ENCODE measurements at regions not wholly inside any gene's neighbourhood (a gene's known extent, or its start where the extent isn't known, plus 50 kb on each side); places are given as distances from the start of the nearest gene placed in this dataset.

GRCh38 chr2:126990605-126991532, 92.2 kb downstream of the TEX51 start:
- no peaks in the 10 kb centered on the region for H3K36me3 ChIP-seq (ENCODE audit: insufficient read depth, low read length)
- H3K4me3 ChIP-seq (ENCODE audit: low read depth, low read length) = no peak overlapping the region
- no peak overlapping the region for H3K27ac ChIP-seq (ENCODE audit: low read depth, low read length)
- H3K79me2 ChIP-seq (ENCODE audit: control insufficient read depth, insufficient read depth, low read length, unreplicated experiment) = no peaks in the 10 kb centered on the region
- no peak overlapping the region for H2AFZ ChIP-seq (ENCODE audit: low read length, unreplicated experiment)
- no peaks in the 10 kb centered on the region for H3K4me1 ChIP-seq (ENCODE audit: control insufficient read depth, insufficient read depth, low read length, unreplicated experiment)
- H3K27me3 ChIP-seq (ENCODE audit: insufficient read depth, low read length) = peaks cover 60% of the 10 kb centered on the region

DNA sequence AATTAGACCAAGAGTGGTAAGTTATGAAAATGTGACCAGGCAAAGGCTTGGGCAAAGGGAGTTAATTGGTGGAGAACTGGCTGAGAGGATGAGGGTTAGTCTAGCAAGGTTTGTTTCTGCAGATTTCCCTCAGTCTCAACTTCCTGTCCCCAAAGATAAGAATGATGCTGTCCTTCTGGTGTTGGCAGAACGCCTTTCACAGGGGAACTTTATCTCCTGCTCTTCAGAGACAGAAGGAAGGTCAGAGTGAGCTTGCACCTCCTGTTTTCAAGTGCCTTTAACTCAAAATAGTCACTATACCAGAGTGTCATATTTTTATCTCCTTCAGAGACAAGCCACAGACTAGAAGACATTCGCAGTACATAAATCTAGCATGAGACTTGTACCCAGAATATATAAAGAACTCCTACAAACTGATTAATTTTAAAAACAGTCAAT, 95.7 kb downstream of the TEX51 start:
- no peaks in the 10 kb centered on the region for H3K36me3 ChIP-seq (ENCODE audit: insufficient read depth, low read length)
- H3K4me1 ChIP-seq (ENCODE audit: control insufficient read depth, insufficient read depth, low read length, unreplicated experiment) = no peaks in the 10 kb centered on the region
- no peak overlapping the region for H2AFZ ChIP-seq (ENCODE audit: low read length, unreplicated experiment)
- H3K79me2 ChIP-seq (ENCODE audit: control insufficient read depth, insufficient read depth, low read length, unreplicated experiment) = no peaks in the 10 kb centered on the region
- H3K27me3 ChIP-seq (ENCODE audit: insufficient read depth, low read length) = peaks cover 36% of the 10 kb centered on the region
- H3K4me3 ChIP-seq (ENCODE audit: low read depth, low read length) = no peak overlapping the region
- H3K27ac ChIP-seq (ENCODE audit: low read depth, low read length) = no peak overlapping the region

- Histone ChIP-seq H3K4me3 (ENCODE audit: low read depth, low read length) (no peak overlapping the region), H3K27ac (ENCODE audit: low read depth, low read length) (no peak overlapping the region), H3K36me3 (ENCODE audit: insufficient read depth, low read length) (no peaks in the 10 kb centered on the region), H3K79me2 (ENCODE audit: control insufficient read depth, insufficient read depth, low read length, unreplicated experiment) (no peaks in the 10 kb centered on the region), H3K4me1 (ENCODE audit: control insufficient read depth, insufficient read depth, low read length, unreplicated experiment) (no peaks in the 10 kb centered on the region), H2AFZ (ENCODE audit: low read length, unreplicated experiment) (no peak overlapping the region), H3K27me3 (ENCODE audit: insufficient read depth, low read length) (peaks cover 23% of the 10 kb centered on the region)
Measured at GRCh38 chr2:126995621-126996377, 97.1 kb downstream of the TEX51 start.

GRCh38 chr2:126996378-126996699, 97.6 kb downstream of the TEX51 start:
- Histone ChIP-seq H3K27me3 (ENCODE audit: insufficient read depth, low read length) (peaks cover 18% of the 10 kb centered on the region), H3K79me2 (ENCODE audit: control insufficient read depth, insufficient read depth, low read length, unreplicated experiment) (no peaks in the 10 kb centered on the region), H3K4me1 (ENCODE audit: control insufficient read depth, insufficient read depth, low read length, unreplicated experiment) (no peaks in the 10 kb centered on the region), H3K36me3 (ENCODE audit: insufficient read depth, low read length) (no peaks in the 10 kb centered on the region), H2AFZ (ENCODE audit: low read length, unreplicated experiment) (no peak overlapping the region), H3K4me3 (ENCODE audit: low read depth, low read length) (no peak overlapping the region), H3K27ac (ENCODE audit: low read depth, low read length) (no peak overlapping the region)
